ENCODE measurements at regions not wholly inside any gene's neighbourhood (a gene's known extent, or its start where the extent isn't known, plus 50 kb on each side); places are given as distances from the start of the nearest gene placed in this dataset.

- TF ChIP-seq EZH2 (IDR thresholded peaks at IDR 0.05; ENCODE audit: borderline replicate concordance, low read depth, low read length, poor library complexity, severe bottlenecking) = no peak
- TF ChIP-seq, protein P1, sequence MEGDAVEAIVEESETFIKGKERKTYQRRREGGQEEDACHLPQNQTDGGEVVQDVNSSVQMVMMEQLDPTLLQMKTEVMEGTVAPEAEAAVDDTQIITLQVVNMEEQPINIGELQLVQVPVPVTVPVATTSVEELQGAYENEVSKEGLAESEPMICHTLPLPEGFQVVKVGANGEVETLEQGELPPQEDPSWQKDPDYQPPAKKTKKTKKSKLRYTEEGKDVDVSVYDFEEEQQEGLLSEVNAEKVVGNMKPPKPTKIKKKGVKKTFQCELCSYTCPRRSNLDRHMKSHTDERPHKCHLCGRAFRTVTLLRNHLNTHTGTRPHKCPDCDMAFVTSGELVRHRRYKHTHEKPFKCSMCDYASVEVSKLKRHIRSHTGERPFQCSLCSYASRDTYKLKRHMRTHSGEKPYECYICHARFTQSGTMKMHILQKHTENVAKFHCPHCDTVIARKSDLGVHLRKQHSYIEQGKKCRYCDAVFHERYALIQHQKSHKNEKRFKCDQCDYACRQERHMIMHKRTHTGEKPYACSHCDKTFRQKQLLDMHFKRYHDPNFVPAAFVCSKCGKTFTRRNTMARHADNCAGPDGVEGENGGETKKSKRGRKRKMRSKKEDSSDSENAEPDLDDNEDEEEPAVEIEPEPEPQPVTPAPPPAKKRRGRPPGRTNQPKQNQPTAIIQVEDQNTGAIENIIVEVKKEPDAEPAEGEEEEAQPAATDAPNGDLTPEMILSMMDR (conservative IDR thresholded peaks at IDR 0.05; ENCODE audit: low read depth, low read length) = no peak
- ChIA-PET POLR2A (ENCODE audit: low non-redundant PET) (no interaction called here), CTCF (no interaction called here)
- H3K27me3 ChIP-seq (replicated peaks; ENCODE audit: insufficient read depth, low read depth, low read length, poor library complexity) = no peaks in the 10 kb centered on the region
- DNase-seq (ENCODE audit: low spot score) = no peak
- no peak overlapping the region for H3K27ac ChIP-seq (ENCODE audit: low read depth, low read length, poor library complexity, severe bottlenecking)
- intact Hi-C loops (cut with micrococcal nuclease; ENCODE audit: unreplicated experiment) = no loop called here
- H3K4me1 ChIP-seq (ENCODE audit: insufficient read depth, low read length, poor library complexity, severe bottlenecking) = no peaks in the 10 kb centered on the region
- H3K4me3 ChIP-seq (ENCODE audit: low read depth, low read length, poor library complexity, severe bottlenecking) = no peak overlapping the region
- no peaks in the 10 kb centered on the region for H3K9me3 ChIP-seq (ENCODE audit: low read depth, low read length, poor library complexity, severe bottlenecking)
- H3K36me3 ChIP-seq (ENCODE audit: insufficient read depth, low read length, poor library complexity, severe bottlenecking) = no peaks in the 10 kb centered on the region
- BruUV-seq (replicated peaks) = no TSS peak
These were observed 139.9 kb upstream of the PITRM1 start for GRCh38 chr10:3312403-3312940.

DNA sequence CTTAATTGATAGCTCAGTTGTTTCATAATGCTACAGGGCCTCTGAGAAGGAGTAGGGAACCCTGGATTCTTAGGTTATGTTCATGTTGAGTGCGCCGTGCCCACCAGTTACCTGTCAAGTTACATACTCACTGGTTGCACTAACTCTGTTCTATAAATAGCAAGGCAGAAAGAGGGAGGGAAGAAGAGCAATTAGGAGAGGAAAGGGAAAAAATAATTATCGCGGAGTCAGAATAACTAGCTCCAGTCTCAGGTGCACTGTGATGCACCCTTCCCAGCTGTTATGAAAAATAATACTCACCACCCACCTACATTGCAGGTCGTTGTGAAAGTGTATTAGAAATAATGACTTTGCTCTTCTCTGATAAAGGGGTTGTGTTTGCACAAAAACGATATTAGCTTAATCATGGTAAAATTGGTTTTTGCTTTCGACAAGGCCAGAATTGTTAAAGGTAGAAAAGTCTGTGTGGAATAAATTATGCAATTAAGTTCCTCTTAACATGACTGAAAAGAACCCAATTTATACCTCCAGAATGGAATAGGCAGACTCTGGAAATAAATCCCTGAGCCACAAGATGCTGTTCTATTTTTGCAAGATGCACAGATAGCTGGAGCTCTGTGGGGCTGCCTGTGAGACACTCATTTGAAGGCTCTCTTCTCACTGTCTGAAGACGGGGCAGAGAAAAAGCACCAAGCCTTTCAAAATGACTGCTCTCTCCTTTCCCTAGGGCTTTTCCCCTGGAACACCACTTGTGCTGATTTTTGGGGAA lies 137.6 kb upstream of the PITRM1 start:
- no peaks in the 10 kb centered on the region for H3K4me1 ChIP-seq (ENCODE audit: insufficient read depth, low read length, poor library complexity, severe bottlenecking)
- H3K4me3 ChIP-seq (ENCODE audit: low read depth, low read length, poor library complexity, severe bottlenecking) = no peak overlapping the region
- DNase-seq (ENCODE audit: low spot score) = no peak
- POLR2A ChIA-PET (ENCODE audit: low non-redundant PET) = interaction anchor here (0.7 kb wide), 1 partner anchor 11 kb away, joined by 3 read pairs; no protein-coding TSS in a partner anchor
- TF ChIP-seq EZH2 (IDR thresholded peaks at IDR 0.05; ENCODE audit: borderline replicate concordance, low read depth, low read length, poor library complexity, severe bottlenecking) = no peak
- TF ChIP-seq, protein P1 (conservative IDR thresholded peaks at IDR 0.05; ENCODE audit: low read depth, low read length) = no peak
- H3K36me3 ChIP-seq (ENCODE audit: insufficient read depth, low read length, poor library complexity, severe bottlenecking) = no peaks in the 10 kb centered on the region
- no peak overlapping the region for H3K27ac ChIP-seq (ENCODE audit: low read depth, low read length, poor library complexity, severe bottlenecking)
- CTCF ChIA-PET = no interaction called here
- no TSS peak for BruUV-seq (replicated peaks)
- H3K27me3 ChIP-seq (replicated peaks; ENCODE audit: insufficient read depth, low read depth, low read length, poor library complexity) = peaks cover 4% of the 10 kb centered on the region
- intact Hi-C loops (cut with micrococcal nuclease; ENCODE audit: unreplicated experiment) = no loop called here
- no peaks in the 10 kb centered on the region for H3K9me3 ChIP-seq (ENCODE audit: low read depth, low read length, poor library complexity, severe bottlenecking)

DNA sequence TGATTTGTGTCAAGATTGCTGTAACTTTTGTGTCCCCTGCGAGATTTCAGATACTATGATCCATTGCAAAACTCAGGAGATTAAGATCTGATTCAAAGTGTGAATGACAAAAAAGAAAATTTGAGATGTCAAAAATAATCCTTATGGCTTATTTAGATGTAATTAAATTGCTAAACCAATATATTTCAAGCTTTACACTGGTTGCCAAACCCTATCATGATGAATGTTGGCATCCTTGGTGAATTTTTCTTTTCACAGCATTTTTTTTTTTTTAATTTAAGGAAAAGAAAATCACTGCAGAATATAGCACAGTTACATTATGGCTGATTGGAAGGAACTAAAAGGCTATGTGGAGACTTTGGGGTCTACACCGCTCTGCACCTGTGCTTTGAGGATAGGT lies 133.5 kb upstream of the PITRM1 start:
- Histone ChIP-seq H3K9me3 (ENCODE audit: low read depth, low read length, poor library complexity, severe bottlenecking) (no peaks in the 10 kb centered on the region), H3K27ac (ENCODE audit: low read depth, low read length, poor library complexity, severe bottlenecking) (no peak overlapping the region), H3K27me3 (replicated peaks; ENCODE audit: insufficient read depth, low read depth, low read length, poor library complexity) (peaks cover 4% of the 10 kb centered on the region), H3K36me3 (ENCODE audit: insufficient read depth, low read length, poor library complexity, severe bottlenecking) (no peaks in the 10 kb centered on the region), H3K4me3 (ENCODE audit: low read depth, low read length, poor library complexity, severe bottlenecking) (no peak overlapping the region), H3K4me1 (ENCODE audit: insufficient read depth, low read length, poor library complexity, severe bottlenecking) (no peaks in the 10 kb centered on the region)
- TF ChIP-seq, protein P1 (conservative IDR thresholded peaks at IDR 0.05; ENCODE audit: low read depth, low read length) = no peak
- TF ChIP-seq EZH2 (IDR thresholded peaks at IDR 0.05; ENCODE audit: borderline replicate concordance, low read depth, low read length, poor library complexity, severe bottlenecking) = no peak
- intact Hi-C loops (cut with micrococcal nuclease; ENCODE audit: unreplicated experiment) = no loop called here
- no peak for DNase-seq (ENCODE audit: low spot score)
- ChIA-PET CTCF (no interaction called here), POLR2A (ENCODE audit: low non-redundant PET) (no interaction called here)
- BruUV-seq (replicated peaks) = no TSS peak

Data from A673 (cell line).